MM.1S (cell line): ENCODE measurements at regions not wholly inside any gene's neighbourhood (a gene's known extent, or its start where the extent isn't known, plus 50 kb on each side); places are given as distances from the start of the nearest gene placed in this dataset.

Experiments
- CTCF ChIP-seq: fragments of 300-600 bp; sonication (generic); IDR thresholded peaks from 2 replicates; pipeline ENCODE4 v1.5.1; 2016; ENCODE audit warnings: antibody characterized with exemption, low read length, mixed read lengths
- EZH2 ChIP-seq: fragments of 300-600 bp; sonication (generic); optimal IDR thresholded peaks from 2 replicates; pipeline ENCODE3; 2017; ENCODE audit warnings: low read depth, mild to moderate bottlenecking, antibody characterized with exemption, low read length, mixed read lengths

GRCh38 chrX:768596-768995, 138.0 kb downstream of the SHOX start:
- TF ChIP-seq CTCF, result no peak
- TF ChIP-seq EZH2, result no peak
